Mesothelial cell of epicardium (in vitro differentiated cells): ENCODE measurements at regions not wholly inside any gene's neighbourhood (a gene's known extent, or its start where the extent isn't known, plus 50 kb on each side); places are given as distances from the start of the nearest gene placed in this dataset.

ENCODE experiments used
- DNase-seq, 2 experiments: peaks; one replicate each; pipeline ENCODE4 v3.0.0; 2021; ENCODE audit warnings: low spot score in 2 of 2; ENCODE audit not compliant: unreplicated experiment in 2 of 2
- H3K27ac Mint-ChIP-seq: 2 replicates; pipeline ENCODE4 v1.8.0; 2021; ENCODE audit warnings: mixed read lengths
- H3K27me3 Mint-ChIP-seq: 2 replicates; pipeline ENCODE4 v1.8.0; 2021; ENCODE audit warnings: low read depth, mixed read lengths
- H3K36me3 Mint-ChIP-seq: 2 replicates; pipeline ENCODE4 v1.8.0; 2021; ENCODE audit warnings: mixed read lengths
- H3K4me1 Mint-ChIP-seq: 2 replicates; pipeline ENCODE4 v1.8.0; 2021; ENCODE audit warnings: mixed read lengths
- H3K4me3 Mint-ChIP-seq: 2 replicates; pipeline ENCODE4 v1.8.0; 2021; ENCODE audit warnings: mild to moderate bottlenecking, moderate library complexity, mixed read lengths
- H3K9me3 Mint-ChIP-seq: 2 replicates; pipeline ENCODE4 v1.8.0; 2021; ENCODE audit warnings: mixed read lengths
- TF ChIP-seq, protein P1 (sequence below): fragments of 200-600 bp; sonication (generic); IDR thresholded peaks from one replicate; pipeline ENCODE4 v1.5.0; 2021; ENCODE audit warnings: antibody characterized with exemption; ENCODE audit not compliant: unreplicated experiment

- Mint-ChIP-seq H3K36me3 (no peaks in the 10 kb centered on the region), H3K27me3 (peaks cover 3% of the 10 kb centered on the region), H3K9me3 (no peaks in the 10 kb centered on the region), H3K4me3 (no peak overlapping the region), H3K27ac (no peak overlapping the region), H3K4me1 (peaks cover 4% of the 10 kb centered on the region)
- TF ChIP-seq, protein P1, sequence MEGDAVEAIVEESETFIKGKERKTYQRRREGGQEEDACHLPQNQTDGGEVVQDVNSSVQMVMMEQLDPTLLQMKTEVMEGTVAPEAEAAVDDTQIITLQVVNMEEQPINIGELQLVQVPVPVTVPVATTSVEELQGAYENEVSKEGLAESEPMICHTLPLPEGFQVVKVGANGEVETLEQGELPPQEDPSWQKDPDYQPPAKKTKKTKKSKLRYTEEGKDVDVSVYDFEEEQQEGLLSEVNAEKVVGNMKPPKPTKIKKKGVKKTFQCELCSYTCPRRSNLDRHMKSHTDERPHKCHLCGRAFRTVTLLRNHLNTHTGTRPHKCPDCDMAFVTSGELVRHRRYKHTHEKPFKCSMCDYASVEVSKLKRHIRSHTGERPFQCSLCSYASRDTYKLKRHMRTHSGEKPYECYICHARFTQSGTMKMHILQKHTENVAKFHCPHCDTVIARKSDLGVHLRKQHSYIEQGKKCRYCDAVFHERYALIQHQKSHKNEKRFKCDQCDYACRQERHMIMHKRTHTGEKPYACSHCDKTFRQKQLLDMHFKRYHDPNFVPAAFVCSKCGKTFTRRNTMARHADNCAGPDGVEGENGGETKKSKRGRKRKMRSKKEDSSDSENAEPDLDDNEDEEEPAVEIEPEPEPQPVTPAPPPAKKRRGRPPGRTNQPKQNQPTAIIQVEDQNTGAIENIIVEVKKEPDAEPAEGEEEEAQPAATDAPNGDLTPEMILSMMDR = no peak
- no peak for DNase-seq
Observed at GRCh38 chr9:32264170-32264864, 120.1 kb upstream of the ACO1 start.

DNA sequence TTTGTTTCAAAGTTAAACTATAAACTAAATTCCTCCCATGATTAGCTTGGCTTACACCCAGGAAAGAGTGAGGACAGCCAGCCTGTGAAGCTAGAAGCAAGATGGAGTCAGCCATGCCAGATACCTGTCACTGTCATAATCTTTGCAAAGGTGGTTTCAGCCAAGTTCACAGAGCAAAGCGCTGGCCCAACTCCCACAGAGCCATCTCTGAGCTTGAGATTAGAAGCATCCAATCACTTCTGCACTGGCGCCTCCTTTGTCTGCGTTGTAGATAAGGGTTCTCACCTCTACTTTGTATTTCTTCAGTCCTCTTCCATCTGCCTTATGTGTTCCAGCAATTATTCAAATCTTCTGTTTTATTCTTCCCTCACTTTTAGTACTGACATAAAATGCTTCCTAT, 119.4 kb upstream of the ACO1 start:
- no peaks in the 10 kb centered on the region for H3K9me3 Mint-ChIP-seq
- no peaks in the 10 kb centered on the region for H3K36me3 Mint-ChIP-seq
- H3K4me1 Mint-ChIP-seq = peaks cover 4% of the 10 kb centered on the region
- no peak for DNase-seq
- peaks cover 3% of the 10 kb centered on the region for H3K27me3 Mint-ChIP-seq
- TF ChIP-seq, protein P1 = no peak
- no peak overlapping the region for H3K4me3 Mint-ChIP-seq
- H3K27ac Mint-ChIP-seq = no peak overlapping the region

DNA sequence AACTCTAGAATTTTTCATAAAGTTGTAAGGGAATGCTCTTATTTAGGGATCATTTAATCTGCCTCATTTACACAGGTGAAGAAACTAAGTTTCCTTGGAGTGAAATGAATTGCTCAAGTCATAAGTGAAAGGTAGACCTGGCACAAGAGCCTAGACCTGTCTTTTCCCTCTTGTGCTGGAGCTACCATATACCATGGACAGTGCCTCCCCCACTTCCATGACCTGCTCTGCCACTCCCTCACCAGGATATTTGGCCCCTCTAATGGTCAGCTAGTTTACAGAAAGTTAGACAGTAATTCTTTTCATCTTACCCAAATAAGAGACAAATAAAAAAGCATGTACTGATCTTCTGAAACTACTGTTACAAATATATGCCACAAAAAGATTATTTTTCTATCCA, 105.5 kb upstream of the ACO1 start:
- Mint-ChIP-seq H3K36me3 (no peaks in the 10 kb centered on the region), H3K27me3 (no peaks in the 10 kb centered on the region), H3K9me3 (no peaks in the 10 kb centered on the region), H3K4me1 (no peaks in the 10 kb centered on the region), H3K4me3 (no peak overlapping the region), H3K27ac (no peak overlapping the region)
- TF ChIP-seq, protein P1 = no peak
- DNase-seq = no peak

GRCh38 chr9:32289756-32290155, 94.7 kb upstream of the ACO1 start:
- no peak overlapping the region for H3K4me3 Mint-ChIP-seq
- TF ChIP-seq, protein P1 = no peak
- DNase-seq = no peak
- H3K36me3 Mint-ChIP-seq = no peaks in the 10 kb centered on the region
- no peaks in the 10 kb centered on the region for H3K4me1 Mint-ChIP-seq
- H3K9me3 Mint-ChIP-seq = peaks cover 9% of the 10 kb centered on the region
- peaks cover 3% of the 10 kb centered on the region for H3K27me3 Mint-ChIP-seq
- no peak overlapping the region for H3K27ac Mint-ChIP-seq

DNA sequence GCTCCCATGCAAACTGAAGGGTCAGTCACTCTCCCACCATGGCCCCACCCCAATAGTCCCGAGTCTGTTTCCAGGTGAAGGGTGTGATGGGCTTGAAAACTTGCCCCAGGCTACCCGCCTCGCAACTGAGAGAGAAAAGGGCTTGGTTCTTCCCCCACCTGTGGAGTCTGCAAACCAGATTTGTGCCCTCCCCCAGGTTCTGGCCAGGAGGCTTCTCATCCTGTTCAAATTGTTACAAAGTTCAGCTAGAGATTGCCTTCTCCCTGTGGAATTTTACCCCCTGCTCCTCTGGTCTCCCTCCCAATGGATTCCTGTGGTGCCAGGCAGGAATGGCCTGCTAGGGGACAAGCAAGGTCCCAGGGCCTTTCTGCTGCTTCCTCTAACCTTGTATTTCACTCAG, 93.1 kb upstream of the ACO1 start:
- Mint-ChIP-seq H3K36me3 (no peaks in the 10 kb centered on the region), H3K27me3 (peaks cover 3% of the 10 kb centered on the region), H3K4me3 (no peak overlapping the region), H3K4me1 (no peaks in the 10 kb centered on the region), H3K27ac (no peak overlapping the region), H3K9me3 (peaks cover 9% of the 10 kb centered on the region)
- TF ChIP-seq, protein P1 = no peak
- no peak for DNase-seq
